AG10803 (cell line): ENCODE measurements at regions not wholly inside any gene's neighbourhood (a gene's known extent, or its start where the extent isn't known, plus 50 kb on each side); places are given as distances from the start of the nearest gene placed in this dataset.

Source experiments
- DNase-seq: peaks from one replicate; pipeline ENCODE4 v3.0.0; 2010; ENCODE audit warnings: low read depth
- H3K4me3 ChIP-seq: 2 replicates; pipeline ENCODE4 v1.5.1; 2011; ENCODE audit warnings: mild to moderate bottlenecking, low read length, control low read depth
- CTCF ChIP-seq: conservative IDR thresholded peaks from 2 replicates; pipeline ENCODE4 v1.5.1; 2011; ENCODE audit warnings: mild to moderate bottlenecking, low read length, control low read depth, inconsistent platforms

GRCh38 chr11:92885600-92885999 lies 83.9 kb upstream of the MTNR1B start:
- DNase-seq, result no peak
- no peak overlapping the region for H3K4me3 ChIP-seq
- no peak for TF ChIP-seq CTCF

GRCh38 chr11:92886243-92886905 lies 83.1 kb upstream of the MTNR1B start:
- TF ChIP-seq CTCF, result peak; percentile 73
- peak; percentile 42 for DNase-seq
- no peak overlapping the region for H3K4me3 ChIP-seq

- no peak for DNase-seq
- H3K4me3 ChIP-seq, result no peak overlapping the region
- TF ChIP-seq CTCF, result no peak
Measured at GRCh38 chr11:92888696-92889095, 80.8 kb upstream of the MTNR1B start.

GRCh38 chr11:92890846-92891245 lies 78.6 kb upstream of the MTNR1B start:
- TF ChIP-seq CTCF, result no peak
- no peak overlapping the region for H3K4me3 ChIP-seq
- peak; percentile 36 for DNase-seq

- H3K4me3 ChIP-seq, result no peak overlapping the region
- DNase-seq, result no peak
- no peak for TF ChIP-seq CTCF
Measured at GRCh38 chr11:92892802-92893684, 76.4 kb upstream of the MTNR1B start.

- peak; percentile 62 for DNase-seq
- TF ChIP-seq CTCF, result no peak
- no peak overlapping the region for H3K4me3 ChIP-seq
Measured at GRCh38 chr11:92894197-92894596, 75.3 kb upstream of the MTNR1B start.

- TF ChIP-seq CTCF, result no peak
- H3K4me3 ChIP-seq, result no peak overlapping the region
- no peak for DNase-seq
Measured at GRCh38 chr11:92897487-92897886, 72.0 kb upstream of the MTNR1B start.
